ENCODE measurements at regions not wholly inside any gene's neighbourhood (a gene's known extent, or its start where the extent isn't known, plus 50 kb on each side); places are given as distances from the start of the nearest gene placed in this dataset.

DNA sequence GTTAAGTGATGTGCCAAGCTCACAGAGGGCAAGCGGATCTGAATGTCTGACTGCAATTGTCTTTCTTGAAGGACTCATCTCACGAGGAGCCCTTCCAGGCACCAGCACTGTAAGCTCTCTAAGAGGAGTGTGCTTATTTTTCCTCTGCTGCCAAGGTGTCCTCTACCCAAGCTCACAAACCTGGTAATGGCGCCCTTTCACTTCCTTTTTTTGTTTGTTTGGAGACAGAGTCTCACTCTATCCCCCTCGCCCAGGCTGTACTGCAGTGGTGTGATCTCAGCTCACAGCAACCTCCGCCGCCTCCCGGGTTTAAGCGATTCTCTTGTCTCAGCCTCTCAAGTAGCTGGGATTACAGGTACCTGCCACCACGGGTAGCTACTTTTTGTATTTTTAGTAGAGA is 233.8 kb downstream of the MAP2K4 start:
- TF ChIP-seq, protein P1, sequence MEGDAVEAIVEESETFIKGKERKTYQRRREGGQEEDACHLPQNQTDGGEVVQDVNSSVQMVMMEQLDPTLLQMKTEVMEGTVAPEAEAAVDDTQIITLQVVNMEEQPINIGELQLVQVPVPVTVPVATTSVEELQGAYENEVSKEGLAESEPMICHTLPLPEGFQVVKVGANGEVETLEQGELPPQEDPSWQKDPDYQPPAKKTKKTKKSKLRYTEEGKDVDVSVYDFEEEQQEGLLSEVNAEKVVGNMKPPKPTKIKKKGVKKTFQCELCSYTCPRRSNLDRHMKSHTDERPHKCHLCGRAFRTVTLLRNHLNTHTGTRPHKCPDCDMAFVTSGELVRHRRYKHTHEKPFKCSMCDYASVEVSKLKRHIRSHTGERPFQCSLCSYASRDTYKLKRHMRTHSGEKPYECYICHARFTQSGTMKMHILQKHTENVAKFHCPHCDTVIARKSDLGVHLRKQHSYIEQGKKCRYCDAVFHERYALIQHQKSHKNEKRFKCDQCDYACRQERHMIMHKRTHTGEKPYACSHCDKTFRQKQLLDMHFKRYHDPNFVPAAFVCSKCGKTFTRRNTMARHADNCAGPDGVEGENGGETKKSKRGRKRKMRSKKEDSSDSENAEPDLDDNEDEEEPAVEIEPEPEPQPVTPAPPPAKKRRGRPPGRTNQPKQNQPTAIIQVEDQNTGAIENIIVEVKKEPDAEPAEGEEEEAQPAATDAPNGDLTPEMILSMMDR (IDR thresholded peaks at IDR 0.05 in 2 of 3, conservative IDR thresholded peaks at IDR 0.05 in 1 of 3; ENCODE audit: control insufficient read depth in 2 of 3, extremely low read depth in 1 of 3, insufficient read depth in 1 of 3, low read depth in 3 of 3, low read length in 3 of 3) = no peak
- TF ChIP-seq TCF3 (IDR thresholded peaks at IDR 0.05; ENCODE audit: borderline replicate concordance, insufficient read depth, low read depth, low read length) (no peak), NR2C1 (IDR thresholded peaks at IDR 0.05) (no peak), CBX5 (IDR thresholded peaks at IDR 0.05; ENCODE audit: low read depth) (no peak), YY1 (IDR thresholded peaks at IDR 0.05; ENCODE audit: low read depth, low read length) (peak; percentile 47), EZH2 (IDR thresholded peaks at IDR 0.05; ENCODE audit: borderline replicate concordance, control insufficient read depth, low read depth, low read length) (no peak), CBFB (IDR thresholded peaks at IDR 0.05; ENCODE audit: low read depth) (no peak), POLR2A (IDR thresholded peaks at IDR 0.05; ENCODE audit: low read depth, low read length) (no peak), FOXK2 (IDR thresholded peaks at IDR 0.05) (no peak), ZNF274 (IDR thresholded peaks at IDR 0.05; ENCODE audit: insufficient read depth, insufficient read length) (no peak), IKZF1 (conservative IDR thresholded peaks at IDR 0.05) (no peak)
- TF ChIP-seq, protein P2, sequence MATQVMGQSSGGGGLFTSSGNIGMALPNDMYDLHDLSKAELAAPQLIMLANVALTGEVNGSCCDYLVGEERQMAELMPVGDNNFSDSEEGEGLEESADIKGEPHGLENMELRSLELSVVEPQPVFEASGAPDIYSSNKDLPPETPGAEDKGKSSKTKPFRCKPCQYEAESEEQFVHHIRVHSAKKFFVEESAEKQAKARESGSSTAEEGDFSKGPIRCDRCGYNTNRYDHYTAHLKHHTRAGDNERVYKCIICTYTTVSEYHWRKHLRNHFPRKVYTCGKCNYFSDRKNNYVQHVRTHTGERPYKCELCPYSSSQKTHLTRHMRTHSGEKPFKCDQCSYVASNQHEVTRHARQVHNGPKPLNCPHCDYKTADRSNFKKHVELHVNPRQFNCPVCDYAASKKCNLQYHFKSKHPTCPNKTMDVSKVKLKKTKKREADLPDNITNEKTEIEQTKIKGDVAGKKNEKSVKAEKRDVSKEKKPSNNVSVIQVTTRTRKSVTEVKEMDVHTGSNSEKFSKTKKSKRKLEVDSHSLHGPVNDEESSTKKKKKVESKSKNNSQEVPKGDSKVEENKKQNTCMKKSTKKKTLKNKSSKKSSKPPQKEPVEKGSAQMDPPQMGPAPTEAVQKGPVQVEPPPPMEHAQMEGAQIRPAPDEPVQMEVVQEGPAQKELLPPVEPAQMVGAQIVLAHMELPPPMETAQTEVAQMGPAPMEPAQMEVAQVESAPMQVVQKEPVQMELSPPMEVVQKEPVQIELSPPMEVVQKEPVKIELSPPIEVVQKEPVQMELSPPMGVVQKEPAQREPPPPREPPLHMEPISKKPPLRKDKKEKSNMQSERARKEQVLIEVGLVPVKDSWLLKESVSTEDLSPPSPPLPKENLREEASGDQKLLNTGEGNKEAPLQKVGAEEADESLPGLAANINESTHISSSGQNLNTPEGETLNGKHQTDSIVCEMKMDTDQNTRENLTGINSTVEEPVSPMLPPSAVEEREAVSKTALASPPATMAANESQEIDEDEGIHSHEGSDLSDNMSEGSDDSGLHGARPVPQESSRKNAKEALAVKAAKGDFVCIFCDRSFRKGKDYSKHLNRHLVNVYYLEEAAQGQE (IDR thresholded peaks at IDR 0.05; ENCODE audit: low read depth, low read length) = no peak

Measured in GM12878 (cell line).